ENCODE measurements at regions not wholly inside any gene's neighbourhood (a gene's known extent, or its start where the extent isn't known, plus 50 kb on each side); places are given as distances from the start of the nearest gene placed in this dataset.

DNA sequence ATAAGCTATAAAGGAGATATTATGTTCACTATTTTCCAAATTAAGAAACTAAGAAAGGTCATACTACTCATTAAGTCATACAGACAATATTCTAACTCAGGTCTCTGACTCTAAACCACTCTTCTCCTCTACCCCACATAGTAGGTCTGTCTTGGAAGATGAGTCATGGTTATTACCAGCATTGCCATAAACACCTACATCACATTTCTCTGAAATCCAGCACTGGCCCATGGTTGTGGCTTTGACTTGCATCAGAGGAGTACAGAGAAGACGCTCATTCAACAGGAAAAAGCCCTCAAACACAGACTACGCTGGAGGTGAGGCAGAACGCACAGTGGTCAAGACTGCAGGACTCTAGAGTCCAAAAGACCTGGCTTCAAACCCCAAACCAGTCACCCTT lies 476.8 kb downstream of the COG6 start:
- no peaks in the 10 kb centered on the region for H3K27me3 ChIP-seq (ENCODE audit: low read length)
- H3K9me3 ChIP-seq (ENCODE audit: insufficient read depth, low read length), result no peaks in the 10 kb centered on the region
- H3K27ac ChIP-seq (ENCODE audit: low read depth, low read length), result no peak overlapping the region
- H3F3A ChIP-seq (ENCODE audit: insufficient read depth), result peaks cover 14% of the 10 kb centered on the region
- H3K9ac ChIP-seq (ENCODE audit: low read length), result no peak overlapping the region
- no peak overlapping the region for H3K4me3 ChIP-seq (ENCODE audit: insufficient read depth, low read length, poor library complexity, severe bottlenecking)
- no peak overlapping the region for H3K4me2 ChIP-seq (ENCODE audit: low read depth, low read length, poor library complexity, severe bottlenecking)
- no peaks in the 10 kb centered on the region for H3K9me2 ChIP-seq (replicated peaks; ENCODE audit: insufficient read depth, low read length)
- no peak overlapping the region for H2AFZ ChIP-seq (ENCODE audit: low read depth, low read length, severe bottlenecking)
- no peak for TF ChIP-seq EZH2phosphoT487 (conservative IDR thresholded peaks at IDR 0.05; ENCODE audit: low read length)
- TF ChIP-seq, protein P1, sequence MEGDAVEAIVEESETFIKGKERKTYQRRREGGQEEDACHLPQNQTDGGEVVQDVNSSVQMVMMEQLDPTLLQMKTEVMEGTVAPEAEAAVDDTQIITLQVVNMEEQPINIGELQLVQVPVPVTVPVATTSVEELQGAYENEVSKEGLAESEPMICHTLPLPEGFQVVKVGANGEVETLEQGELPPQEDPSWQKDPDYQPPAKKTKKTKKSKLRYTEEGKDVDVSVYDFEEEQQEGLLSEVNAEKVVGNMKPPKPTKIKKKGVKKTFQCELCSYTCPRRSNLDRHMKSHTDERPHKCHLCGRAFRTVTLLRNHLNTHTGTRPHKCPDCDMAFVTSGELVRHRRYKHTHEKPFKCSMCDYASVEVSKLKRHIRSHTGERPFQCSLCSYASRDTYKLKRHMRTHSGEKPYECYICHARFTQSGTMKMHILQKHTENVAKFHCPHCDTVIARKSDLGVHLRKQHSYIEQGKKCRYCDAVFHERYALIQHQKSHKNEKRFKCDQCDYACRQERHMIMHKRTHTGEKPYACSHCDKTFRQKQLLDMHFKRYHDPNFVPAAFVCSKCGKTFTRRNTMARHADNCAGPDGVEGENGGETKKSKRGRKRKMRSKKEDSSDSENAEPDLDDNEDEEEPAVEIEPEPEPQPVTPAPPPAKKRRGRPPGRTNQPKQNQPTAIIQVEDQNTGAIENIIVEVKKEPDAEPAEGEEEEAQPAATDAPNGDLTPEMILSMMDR (IDR thresholded peaks at IDR 0.05; ENCODE audit: insufficient read depth, low read length, poor library complexity, severe bottlenecking), result no peak
- H4K20me1 ChIP-seq (ENCODE audit: low read depth, low read length), result no peaks in the 10 kb centered on the region
- H3K79me2 ChIP-seq (ENCODE audit: insufficient read depth, low read length), result no peaks in the 10 kb centered on the region
- no peaks in the 10 kb centered on the region for H3K36me3 ChIP-seq (ENCODE audit: low read length)

DNA sequence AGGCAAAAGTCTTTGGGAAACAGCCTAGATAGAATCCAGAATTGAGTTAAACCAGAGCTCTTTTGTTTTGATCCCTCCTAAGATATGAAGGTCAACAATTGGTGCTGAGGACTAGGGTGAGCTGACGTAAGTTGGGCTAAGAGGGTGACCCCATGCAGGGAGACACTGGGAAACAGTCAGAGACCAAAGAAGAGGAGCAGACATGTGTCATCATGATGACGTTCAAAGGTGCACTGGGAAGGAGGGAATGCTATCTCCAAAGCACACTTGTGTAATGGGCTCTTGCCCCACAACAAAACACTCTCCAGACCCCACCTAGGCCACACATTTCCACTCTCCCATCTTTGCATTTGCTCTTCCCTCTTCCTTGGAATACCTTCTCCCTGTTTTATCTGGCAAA lies 481.4 kb downstream of the COG6 start:
- Histone ChIP-seq H3F3A (ENCODE audit: insufficient read depth) (no peaks in the 10 kb centered on the region), H3K4me3 (ENCODE audit: insufficient read depth, low read length, poor library complexity, severe bottlenecking) (no peak overlapping the region), H2AFZ (ENCODE audit: low read depth, low read length, severe bottlenecking) (no peak overlapping the region), H3K4me2 (ENCODE audit: low read depth, low read length, poor library complexity, severe bottlenecking) (no peak overlapping the region), H3K9ac (ENCODE audit: low read length) (no peak overlapping the region), H3K27ac (ENCODE audit: low read depth, low read length) (no peak overlapping the region), H3K79me2 (ENCODE audit: insufficient read depth, low read length) (no peaks in the 10 kb centered on the region), H3K9me3 (ENCODE audit: insufficient read depth, low read length) (no peaks in the 10 kb centered on the region), H3K36me3 (ENCODE audit: low read length) (no peaks in the 10 kb centered on the region), H3K9me2 (replicated peaks; ENCODE audit: insufficient read depth, low read length) (no peaks in the 10 kb centered on the region), H4K20me1 (ENCODE audit: low read depth, low read length) (no peaks in the 10 kb centered on the region), H3K27me3 (ENCODE audit: low read length) (no peaks in the 10 kb centered on the region)
- TF ChIP-seq EZH2phosphoT487 (conservative IDR thresholded peaks at IDR 0.05; ENCODE audit: low read length), result no peak
- TF ChIP-seq, protein P1 (IDR thresholded peaks at IDR 0.05; ENCODE audit: insufficient read depth, low read length, poor library complexity, severe bottlenecking), result no peak

DNA sequence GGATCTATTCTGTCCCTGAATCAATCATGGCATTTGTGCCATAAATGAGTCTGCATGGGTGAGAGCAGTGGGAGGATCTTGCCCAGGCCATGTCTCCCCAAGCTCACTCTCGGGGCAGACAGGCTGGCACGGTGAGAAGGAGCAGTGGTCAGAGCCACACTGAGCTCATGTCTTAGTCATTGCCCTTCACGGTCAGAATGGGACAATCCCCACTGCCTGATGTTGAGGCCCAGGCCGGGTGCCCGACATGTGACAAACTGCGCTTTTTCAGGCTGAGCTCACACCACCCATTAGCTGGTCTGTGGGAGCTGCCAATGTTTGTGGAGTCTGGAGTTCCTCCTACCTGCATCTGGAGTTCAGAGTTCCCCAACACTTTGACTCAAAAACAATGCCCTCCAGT lies 481.9 kb downstream of the COG6 start:
- no peaks in the 10 kb centered on the region for H3K79me2 ChIP-seq (ENCODE audit: insufficient read depth, low read length)
- H3K27ac ChIP-seq (ENCODE audit: low read depth, low read length), result no peak overlapping the region
- no peaks in the 10 kb centered on the region for H3K9me3 ChIP-seq (ENCODE audit: insufficient read depth, low read length)
- H3K9ac ChIP-seq (ENCODE audit: low read length), result no peak overlapping the region
- no peaks in the 10 kb centered on the region for H4K20me1 ChIP-seq (ENCODE audit: low read depth, low read length)
- no peak for TF ChIP-seq EZH2phosphoT487 (conservative IDR thresholded peaks at IDR 0.05; ENCODE audit: low read length)
- TF ChIP-seq, protein P1 (IDR thresholded peaks at IDR 0.05; ENCODE audit: insufficient read depth, low read length, poor library complexity, severe bottlenecking), result no peak
- no peaks in the 10 kb centered on the region for H3K9me2 ChIP-seq (replicated peaks; ENCODE audit: insufficient read depth, low read length)
- no peak overlapping the region for H3K4me3 ChIP-seq (ENCODE audit: insufficient read depth, low read length, poor library complexity, severe bottlenecking)
- H3K36me3 ChIP-seq (ENCODE audit: low read length), result no peaks in the 10 kb centered on the region
- no peak overlapping the region for H3K4me2 ChIP-seq (ENCODE audit: low read depth, low read length, poor library complexity, severe bottlenecking)
- no peaks in the 10 kb centered on the region for H3F3A ChIP-seq (ENCODE audit: insufficient read depth)
- H2AFZ ChIP-seq (ENCODE audit: low read depth, low read length, severe bottlenecking), result no peak overlapping the region
- no peaks in the 10 kb centered on the region for H3K27me3 ChIP-seq (ENCODE audit: low read length)

All from SU-DHL-6 (cell line).